DND-41 (cell line): ENCODE measurements at regions not wholly inside any gene's neighbourhood (a gene's known extent, or its start where the extent isn't known, plus 50 kb on each side); places are given as distances from the start of the nearest gene placed in this dataset.

ENCODE experiments used
- ATAC-seq: fragments of 200-7000 bp; cut with Tn5 transposase; 3 replicates; pipeline ENCODE4 v1.9.1; 2021; ENCODE audit warnings: low read depth; ENCODE audit not compliant: insufficient read depth
- DNase-seq: peaks from one replicate; pipeline ENCODE4 v3.0.0-alpha.2; 2020
- H2AFZ ChIP-seq: 2 replicates; pipeline ENCODE4 v1.6.0; 2012; ENCODE audit warnings: low read depth, low read length
- H3K27ac ChIP-seq: 2 replicates; pipeline ENCODE4 v1.5.1; 2012; ENCODE audit warnings: low read length, inconsistent platforms
- H3K27me3 ChIP-seq: fragments of 200-600 bp; sonication (generic); 2 replicates; pipeline ENCODE4 v1.6.0; 2012; ENCODE audit warnings: low read length, mild to moderate bottlenecking, inconsistent platforms; ENCODE audit not compliant: insufficient read depth, poor library complexity
- H3K36me3 ChIP-seq: 2 replicates; pipeline ENCODE4 v1.5.1; 2012; ENCODE audit warnings: low read length, inconsistent platforms; ENCODE audit not compliant: insufficient read depth
- H3K4me1 ChIP-seq: 2 replicates; pipeline ENCODE4 v1.5.1; 2012; ENCODE audit warnings: mild to moderate bottlenecking, low read length; ENCODE audit not compliant: insufficient read depth
- H3K4me2 ChIP-seq: 2 replicates; pipeline ENCODE4 v1.6.0; 2012; ENCODE audit warnings: mild to moderate bottlenecking, moderate library complexity, low read length, inconsistent platforms; ENCODE audit not compliant: insufficient read depth
- H3K4me3 ChIP-seq, 2 experiments: fragments of 200-600 bp in 1 of 2; shearing (Covaris generic) in 1 of 2; 2 replicates each; pipeline ENCODE4 v1.5.1; 2012 to 2016; ENCODE audit warnings: inconsistent platforms in 2 of 2, low read length in 2 of 2, mild to moderate bottlenecking in 2 of 2, low read depth in 1 of 2, moderate library complexity in 1 of 2
- H3K79me2 ChIP-seq: 2 replicates; pipeline ENCODE4 v1.6.0; 2012; ENCODE audit warnings: low read length, inconsistent platforms; ENCODE audit not compliant: insufficient read depth
- H3K9ac ChIP-seq: 2 replicates; pipeline ENCODE4 v1.6.0; 2012; ENCODE audit warnings: low read depth, mild to moderate bottlenecking, inconsistent platforms, low read length, moderate library complexity
- H3K9me3 ChIP-seq: 2 replicates; pipeline ENCODE4 v1.5.1; 2012; ENCODE audit warnings: low read length, moderate library complexity, mild to moderate bottlenecking, inconsistent platforms; ENCODE audit not compliant: insufficient read depth, severe bottlenecking
- H4K20me1 ChIP-seq: 2 replicates; pipeline ENCODE4 v1.6.0; 2012; ENCODE audit warnings: low read length; ENCODE audit not compliant: insufficient read depth
- CTCF ChIP-seq: IDR thresholded peaks from 2 replicates; pipeline ENCODE4 v1.5.1; 2012; ENCODE audit warnings: borderline replicate concordance, low read length, moderate library complexity, mild to moderate bottlenecking; ENCODE audit not compliant: poor library complexity, severe bottlenecking; ENCODE audit errors: extremely low read depth
- EZH2 ChIP-seq: IDR thresholded peaks from 3 replicates; pipeline ENCODE4 v1.6.1; 2012; ENCODE audit warnings: borderline replicate concordance, low read depth, mild to moderate bottlenecking, moderate library complexity, low read length, inconsistent platforms; ENCODE audit not compliant: severe bottlenecking

GRCh38 chr1:39110325-39110851 lies 84.2 kb downstream of the NDUFS5 start:
- Histone ChIP-seq H3K4me3 (no peak overlapping the region), H3K27ac (no peak overlapping the region), H2AFZ (no peak overlapping the region), H3K4me1 (peaks cover 21% of the 10 kb centered on the region), H3K79me2 (peaks cover 23% of the 10 kb centered on the region), H3K9ac (no peak overlapping the region), H3K9me3 (no peaks in the 10 kb centered on the region), H3K4me2 (no peak overlapping the region), H3K36me3 (no peaks in the 10 kb centered on the region), H4K20me1 (peaks cover 12% of the 10 kb centered on the region; the same call in 1 of the 2 replicates), H3K27me3 (peaks cover 11% of the 10 kb centered on the region)
- no peak for ATAC-seq
- TF ChIP-seq CTCF = no peak
- no peak for TF ChIP-seq EZH2
- no peak for DNase-seq

- no peak for DNase-seq
- Histone ChIP-seq H2AFZ (no peak overlapping the region), H3K4me2 (no peak overlapping the region), H3K4me1 (peaks cover 17% of the 10 kb centered on the region), H3K27me3 (peaks cover 9% of the 10 kb centered on the region), H3K4me3 (no peak overlapping the region), H3K9me3 (no peaks in the 10 kb centered on the region), H3K27ac (no peak overlapping the region), H3K9ac (no peak overlapping the region), H4K20me1 (peaks cover 12% of the 10 kb centered on the region; the same call in 1 of the 2 replicates), H3K36me3 (no peaks in the 10 kb centered on the region), H3K79me2 (peaks cover 21% of the 10 kb centered on the region)
- ATAC-seq = no peak
- no peak for TF ChIP-seq CTCF
Observed at GRCh38 chr1:39110882-39111281, 84.7 kb downstream of the NDUFS5 start.

DNA sequence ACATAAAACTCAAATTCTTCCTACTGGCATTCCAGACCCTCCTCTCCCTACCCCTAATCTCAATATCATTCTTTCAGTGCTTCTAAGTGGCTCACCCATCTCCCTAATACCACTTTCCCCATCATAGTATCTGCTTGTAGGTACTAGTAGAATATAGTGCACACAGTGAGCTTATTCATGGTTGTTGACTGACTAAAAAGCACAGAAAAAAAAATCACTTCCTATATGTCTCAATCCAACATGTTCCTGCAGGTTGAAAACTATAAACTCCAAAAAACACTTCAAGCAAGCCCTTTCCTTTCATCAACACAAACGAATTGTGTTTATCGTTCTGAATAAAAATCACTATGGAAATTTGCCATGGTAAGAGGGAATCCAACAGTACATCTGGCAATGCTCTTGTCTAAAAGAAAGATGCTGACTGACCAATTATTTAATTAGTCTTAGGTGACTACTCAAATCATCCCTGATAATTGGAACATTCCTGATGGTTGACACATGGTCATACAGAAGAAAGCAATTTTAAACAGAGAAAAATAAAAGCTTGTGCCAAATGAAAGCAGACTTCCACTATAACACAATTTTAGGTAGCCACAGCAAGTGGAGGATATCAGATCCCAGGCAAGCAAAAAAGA lies 87.1 kb downstream of the NDUFS5 start:
- DNase-seq = no peak
- no peak for TF ChIP-seq EZH2
- no peak for TF ChIP-seq CTCF
- Histone ChIP-seq H3K36me3 (no peaks in the 10 kb centered on the region), H3K9ac (no peak overlapping the region), H3K4me3 (no peak overlapping the region), H3K79me2 (peaks cover 2% of the 10 kb centered on the region; the same call in 1 of the 2 replicates), H3K4me1 (no peaks in the 10 kb centered on the region), H3K4me2 (no peak overlapping the region), H3K27ac (no peak overlapping the region), H4K20me1 (peaks cover 12% of the 10 kb centered on the region; the same call in 1 of the 2 replicates), H3K9me3 (no peaks in the 10 kb centered on the region), H3K27me3 (peaks cover 4% of the 10 kb centered on the region), H2AFZ (no peak overlapping the region)
- no peak for ATAC-seq
